Endothelial cell of umbilical vein (primary cell): ENCODE measurements at regions not wholly inside any gene's neighbourhood (a gene's known extent, or its start where the extent isn't known, plus 50 kb on each side); places are given as distances from the start of the nearest gene placed in this dataset.

ENCODE experiments used
- POLR2A ChIP-seq: IDR thresholded peaks from 2 replicates; pipeline ENCODE4 v1.6.1; 2012; ENCODE audit warnings: low read depth, mild to moderate bottlenecking, control low read depth, low read length
- TF ChIP-seq, protein P1 (sequence below), 2 donors: IDR thresholded peaks; 1 replicate in 1 of 2; 2 replicates in 1 of 2; pipeline ENCODE4 v1.5.1; 2011; ENCODE audit warnings: low read length in 2 of 2, mild to moderate bottlenecking in 2 of 2, moderate library complexity in 2 of 2, control low read depth in 1 of 2, inconsistent platforms in 1 of 2, low read depth in 1 of 2; ENCODE audit not compliant: insufficient read depth in 1 of 2; ENCODE audit errors: extremely low read depth in 1 of 2

DNA sequence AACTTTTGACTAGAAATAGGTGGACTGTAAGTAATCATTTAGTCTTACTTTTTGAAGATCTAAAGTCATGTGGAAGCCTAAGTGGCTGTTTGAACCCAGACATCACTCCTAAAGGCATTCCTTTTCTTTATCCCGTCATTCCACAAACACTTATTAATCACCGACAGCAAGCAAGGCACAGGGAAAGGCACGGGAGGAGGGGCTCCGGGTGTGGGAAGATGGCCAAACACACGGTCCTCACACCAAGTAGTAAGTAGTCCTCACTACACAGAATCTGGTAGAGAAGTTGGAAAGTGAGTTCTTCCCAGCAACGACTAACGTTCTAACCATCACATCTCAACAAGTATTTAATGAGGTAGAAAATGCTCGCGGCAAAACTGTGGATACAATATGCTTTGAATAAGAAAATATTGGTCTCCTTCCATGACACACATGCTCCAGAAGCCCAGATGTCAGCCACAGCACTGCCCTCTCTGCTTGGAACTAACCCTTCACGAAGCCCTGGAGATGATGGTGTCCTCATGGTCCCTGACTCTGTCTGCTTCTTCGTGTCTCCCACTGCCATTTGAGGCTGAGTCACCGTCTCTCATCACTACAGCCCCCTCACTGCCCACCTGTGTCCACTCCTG, 202.2 kb downstream of the OPA1 start:
- no peak for TF ChIP-seq POLR2A
- TF ChIP-seq, protein P1, sequence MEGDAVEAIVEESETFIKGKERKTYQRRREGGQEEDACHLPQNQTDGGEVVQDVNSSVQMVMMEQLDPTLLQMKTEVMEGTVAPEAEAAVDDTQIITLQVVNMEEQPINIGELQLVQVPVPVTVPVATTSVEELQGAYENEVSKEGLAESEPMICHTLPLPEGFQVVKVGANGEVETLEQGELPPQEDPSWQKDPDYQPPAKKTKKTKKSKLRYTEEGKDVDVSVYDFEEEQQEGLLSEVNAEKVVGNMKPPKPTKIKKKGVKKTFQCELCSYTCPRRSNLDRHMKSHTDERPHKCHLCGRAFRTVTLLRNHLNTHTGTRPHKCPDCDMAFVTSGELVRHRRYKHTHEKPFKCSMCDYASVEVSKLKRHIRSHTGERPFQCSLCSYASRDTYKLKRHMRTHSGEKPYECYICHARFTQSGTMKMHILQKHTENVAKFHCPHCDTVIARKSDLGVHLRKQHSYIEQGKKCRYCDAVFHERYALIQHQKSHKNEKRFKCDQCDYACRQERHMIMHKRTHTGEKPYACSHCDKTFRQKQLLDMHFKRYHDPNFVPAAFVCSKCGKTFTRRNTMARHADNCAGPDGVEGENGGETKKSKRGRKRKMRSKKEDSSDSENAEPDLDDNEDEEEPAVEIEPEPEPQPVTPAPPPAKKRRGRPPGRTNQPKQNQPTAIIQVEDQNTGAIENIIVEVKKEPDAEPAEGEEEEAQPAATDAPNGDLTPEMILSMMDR (IDR thresholded peaks at IDR 0.05; ENCODE audit: extremely low read depth in 1 of 2, insufficient read depth in 1 of 2, low read depth in 1 of 2, low read length in 2 of 2), result no peak
